DOHH2 (cell line): ENCODE measurements at regions not wholly inside any gene's neighbourhood (a gene's known extent, or its start where the extent isn't known, plus 50 kb on each side); places are given as distances from the start of the nearest gene placed in this dataset.

Experiments used
- H3F3A ChIP-seq: fragments of 200-600 bp; sonication (generic), shearing (Covaris generic); 2 replicates; pipeline ENCODE4 v1.6.0; 2016; ENCODE audit warnings: antibody characterized with exemption, mild to moderate bottlenecking; ENCODE audit not compliant: control insufficient read depth, insufficient read depth
- H3K27ac ChIP-seq: fragments of 200-600 bp; sonication (generic); 2 replicates; pipeline ENCODE4 v1.5.1; 2014; ENCODE audit warnings: low read depth, mild to moderate bottlenecking, low read length, moderate library complexity
- H3K27me3 ChIP-seq: fragments of 200-600 bp; sonication (generic); 2 replicates; pipeline ENCODE4 v1.6.1; 2014; ENCODE audit warnings: mild to moderate bottlenecking, low read length, mixed read lengths; ENCODE audit not compliant: control insufficient read depth
- H3K36me3 ChIP-seq: fragments of 200-600 bp; sonication (generic); 2 replicates; pipeline ENCODE4 v1.6.1; 2014; ENCODE audit warnings: mild to moderate bottlenecking, low read length, moderate library complexity, mixed read lengths; ENCODE audit not compliant: control insufficient read depth
- H3K4me1 ChIP-seq: fragments of 200-600 bp; sonication (generic); 2 replicates; pipeline ENCODE4 v1.6.1; 2014; ENCODE audit warnings: mild to moderate bottlenecking, low read length, mixed read lengths; ENCODE audit not compliant: control insufficient read depth
- H3K4me2 ChIP-seq: fragments of 200-600 bp; sonication (generic); 2 replicates; pipeline ENCODE4 v1.6.0; 2014; ENCODE audit warnings: mild to moderate bottlenecking, low read length, moderate library complexity
- H3K4me3 ChIP-seq: fragments of 200-600 bp; sonication (generic); 2 replicates; pipeline ENCODE4 v1.5.1; 2014; ENCODE audit warnings: mild to moderate bottlenecking, low read length, mixed read lengths
- H3K79me2 ChIP-seq: fragments of 200-600 bp; sonication (generic); 2 replicates; pipeline ENCODE4 v1.6.1; 2014; ENCODE audit warnings: mild to moderate bottlenecking, low read length, mixed read lengths; ENCODE audit not compliant: control insufficient read depth
- H3K9me2 ChIP-seq: fragments of 200-600 bp; sonication (generic); replicated peaks from 2 replicates; pipeline ENCODE4 v1.6.1; 2014; ENCODE audit warnings: mild to moderate bottlenecking, low read length, mixed read lengths; ENCODE audit not compliant: control insufficient read depth
- H3K9me3 ChIP-seq: fragments of 200-600 bp; sonication (generic); 2 replicates; pipeline ENCODE4 v1.6.1; 2014; ENCODE audit warnings: antibody characterized with exemption, low read length, mixed read lengths; ENCODE audit not compliant: control insufficient read depth, insufficient read depth
- H4K20me1 ChIP-seq: fragments of 200-600 bp; sonication (generic); 2 replicates; pipeline ENCODE4 v1.6.0; 2014; ENCODE audit warnings: low read depth, mild to moderate bottlenecking, antibody characterized with exemption, low read length, moderate library complexity; ENCODE audit not compliant: control insufficient read depth, insufficient read depth
- EZH2phosphoT487 ChIP-seq: fragments of 200-600 bp; sonication (generic); IDR thresholded peaks from 2 replicates; pipeline ENCODE4 v1.6.1; 2017; ENCODE audit warnings: borderline replicate concordance, mild to moderate bottlenecking, antibody characterized with exemption, low read length, moderate library complexity, mixed read lengths
- TF ChIP-seq, protein P1 (sequence below): fragments of 200-600 bp; sonication (generic); IDR thresholded peaks from one replicate; pipeline ENCODE4 v1.5.1; 2014; ENCODE audit warnings: antibody characterized with exemption, mild to moderate bottlenecking, low read depth, low read length; ENCODE audit not compliant: poor library complexity, severe bottlenecking

DNA sequence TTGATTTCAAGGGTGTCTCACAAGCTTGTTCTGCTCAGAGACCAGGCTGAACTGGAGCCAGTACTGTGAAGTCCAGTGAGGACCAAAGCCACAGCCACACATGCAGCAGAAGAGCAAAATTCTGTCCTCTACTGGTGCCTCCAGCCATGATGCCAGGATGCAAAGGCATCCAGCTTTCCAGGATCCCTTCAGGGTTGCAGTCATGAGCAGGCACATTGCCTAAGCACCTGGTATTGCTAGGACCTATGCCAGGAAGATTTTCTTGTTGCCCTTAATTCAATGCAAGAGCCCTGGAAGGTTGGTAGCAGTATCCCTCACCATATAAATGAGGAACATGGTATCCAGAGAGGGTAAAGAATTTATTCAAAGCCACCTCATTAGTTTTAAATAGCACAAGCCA is 78.9 kb upstream of the CYRIA start:
- no peaks in the 10 kb centered on the region for H3K36me3 ChIP-seq
- H3K27me3 ChIP-seq = no peaks in the 10 kb centered on the region

DNA sequence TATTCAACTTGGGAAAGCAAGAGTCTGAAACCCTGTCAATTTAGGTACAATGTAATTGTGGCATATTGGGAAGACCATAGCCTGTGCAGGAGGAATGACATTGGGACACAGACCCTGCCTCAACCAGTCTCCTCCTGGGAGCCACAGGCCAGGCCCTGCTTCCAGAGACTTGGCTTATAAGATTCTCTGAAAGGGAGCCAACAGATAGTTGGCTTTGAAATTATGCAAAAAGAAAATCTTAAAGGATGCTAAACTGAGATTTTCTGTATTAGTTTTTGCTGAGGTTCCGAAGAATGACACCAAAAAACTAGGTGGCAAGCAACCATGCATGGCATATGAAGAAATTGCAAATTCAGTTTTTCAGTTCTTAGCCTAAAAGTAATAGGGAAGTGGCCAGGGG is 76.4 kb upstream of the CYRIA start:
- H3K79me2 ChIP-seq = no peaks in the 10 kb centered on the region
- H3K4me3 ChIP-seq = no peak overlapping the region
- no peaks in the 10 kb centered on the region for H3K9me2 ChIP-seq
- H3K36me3 ChIP-seq = no peaks in the 10 kb centered on the region
- TF ChIP-seq, protein P1, sequence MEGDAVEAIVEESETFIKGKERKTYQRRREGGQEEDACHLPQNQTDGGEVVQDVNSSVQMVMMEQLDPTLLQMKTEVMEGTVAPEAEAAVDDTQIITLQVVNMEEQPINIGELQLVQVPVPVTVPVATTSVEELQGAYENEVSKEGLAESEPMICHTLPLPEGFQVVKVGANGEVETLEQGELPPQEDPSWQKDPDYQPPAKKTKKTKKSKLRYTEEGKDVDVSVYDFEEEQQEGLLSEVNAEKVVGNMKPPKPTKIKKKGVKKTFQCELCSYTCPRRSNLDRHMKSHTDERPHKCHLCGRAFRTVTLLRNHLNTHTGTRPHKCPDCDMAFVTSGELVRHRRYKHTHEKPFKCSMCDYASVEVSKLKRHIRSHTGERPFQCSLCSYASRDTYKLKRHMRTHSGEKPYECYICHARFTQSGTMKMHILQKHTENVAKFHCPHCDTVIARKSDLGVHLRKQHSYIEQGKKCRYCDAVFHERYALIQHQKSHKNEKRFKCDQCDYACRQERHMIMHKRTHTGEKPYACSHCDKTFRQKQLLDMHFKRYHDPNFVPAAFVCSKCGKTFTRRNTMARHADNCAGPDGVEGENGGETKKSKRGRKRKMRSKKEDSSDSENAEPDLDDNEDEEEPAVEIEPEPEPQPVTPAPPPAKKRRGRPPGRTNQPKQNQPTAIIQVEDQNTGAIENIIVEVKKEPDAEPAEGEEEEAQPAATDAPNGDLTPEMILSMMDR = no peak
- TF ChIP-seq EZH2phosphoT487 = no peak
- H3K4me1 ChIP-seq = peaks cover 8% of the 10 kb centered on the region
- no peaks in the 10 kb centered on the region for H3F3A ChIP-seq
- H3K27me3 ChIP-seq = no peaks in the 10 kb centered on the region
- peak overlapping the region; percentile 13; the same call in 1 of the 2 replicates for H3K4me2 ChIP-seq
- H3K9me3 ChIP-seq = no peaks in the 10 kb centered on the region
- H4K20me1 ChIP-seq = no peaks in the 10 kb centered on the region
- no peak overlapping the region for H3K27ac ChIP-seq

More for the DNA sequence above, 78.9 kb upstream of the CYRIA start:
- Histone ChIP-seq H3K9me3 (no peaks in the 10 kb centered on the region), H3F3A (no peaks in the 10 kb centered on the region), H4K20me1 (no peaks in the 10 kb centered on the region), H3K4me2 (no peak overlapping the region), H3K9me2 (no peaks in the 10 kb centered on the region), H3K79me2 (no peaks in the 10 kb centered on the region), H3K4me3 (no peak overlapping the region), H3K4me1 (peaks cover 8% of the 10 kb centered on the region), H3K27ac (no peak overlapping the region)
- TF ChIP-seq, protein P1 = no peak
- TF ChIP-seq EZH2phosphoT487 = no peak

DNA sequence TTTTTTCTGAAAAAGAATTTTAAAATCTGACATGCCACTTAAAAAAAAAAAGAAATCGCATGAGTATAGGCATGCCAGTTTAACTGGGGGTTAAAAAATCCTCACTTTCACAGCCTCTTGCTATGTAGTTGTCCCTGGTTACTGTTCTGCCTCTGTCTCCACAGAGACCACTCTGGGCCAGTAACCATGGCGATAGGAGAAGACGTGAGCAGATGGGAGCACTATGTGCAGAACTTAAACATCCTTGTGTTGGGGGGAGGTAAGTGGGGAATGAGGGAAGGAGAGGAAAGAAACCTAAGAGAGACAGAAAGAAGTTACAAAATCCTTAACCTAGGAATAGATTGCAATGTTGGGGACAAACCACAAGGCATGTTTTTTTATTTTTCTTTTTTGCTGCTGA is 75.9 kb upstream of the CYRIA start:
- no peaks in the 10 kb centered on the region for H3K79me2 ChIP-seq
- H3K36me3 ChIP-seq = no peaks in the 10 kb centered on the region
- no peaks in the 10 kb centered on the region for H3F3A ChIP-seq
- no peaks in the 10 kb centered on the region for H3K27me3 ChIP-seq
- peaks cover 8% of the 10 kb centered on the region for H3K4me1 ChIP-seq
- H3K4me3 ChIP-seq = no peak overlapping the region
- TF ChIP-seq EZH2phosphoT487 = no peak
- H3K4me2 ChIP-seq = no peak overlapping the region
- no peak overlapping the region for H3K27ac ChIP-seq
- no peaks in the 10 kb centered on the region for H4K20me1 ChIP-seq
- no peaks in the 10 kb centered on the region for H3K9me2 ChIP-seq
- no peaks in the 10 kb centered on the region for H3K9me3 ChIP-seq

DNA sequence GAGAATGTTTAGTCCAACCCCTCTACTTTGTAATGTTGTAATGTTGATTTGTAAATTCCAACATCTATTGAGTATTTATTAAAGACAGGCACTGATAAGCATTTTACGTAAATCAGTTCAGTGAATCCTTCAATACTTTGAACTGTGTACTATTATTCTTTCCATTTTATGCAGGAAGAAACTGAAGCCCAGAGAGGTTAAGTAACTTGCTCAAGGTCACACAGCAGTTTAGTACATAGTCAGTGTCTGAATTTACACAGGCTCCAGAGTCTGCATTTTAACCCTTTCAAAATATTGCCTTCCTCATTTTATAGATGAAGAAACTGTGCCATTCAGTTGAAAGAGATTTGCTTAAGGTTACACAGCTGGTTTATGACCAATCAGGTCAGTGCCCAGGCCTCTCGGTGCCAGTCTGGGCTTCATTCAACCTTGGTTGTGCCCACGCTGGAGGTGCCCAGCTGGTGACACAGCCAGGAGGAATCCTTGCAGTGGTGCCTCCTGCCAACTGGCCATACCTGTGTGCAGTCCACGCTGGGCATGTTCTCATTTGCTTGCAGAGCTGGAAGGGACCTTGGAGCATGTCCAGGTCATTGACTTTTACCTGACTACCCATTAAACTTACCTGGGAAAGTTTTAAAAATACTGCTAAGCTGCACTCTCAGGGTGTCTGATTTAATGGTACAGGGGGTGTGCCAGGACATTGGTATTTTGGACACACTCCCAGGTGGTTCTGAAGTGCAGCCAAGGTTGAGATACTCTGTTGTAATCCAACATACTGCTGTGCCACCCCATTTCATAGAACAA is 74.3 kb upstream of the CYRIA start:
- H3F3A ChIP-seq = no peaks in the 10 kb centered on the region
- H3K36me3 ChIP-seq = no peaks in the 10 kb centered on the region
- H3K79me2 ChIP-seq = no peaks in the 10 kb centered on the region

More for the DNA sequence above, 74.3 kb upstream of the CYRIA start:
- Histone ChIP-seq H3K9me2 (no peaks in the 10 kb centered on the region), H3K9me3 (no peaks in the 10 kb centered on the region), H3K27ac (no peak overlapping the region), H3K4me1 (peaks cover 8% of the 10 kb centered on the region), H3K27me3 (no peaks in the 10 kb centered on the region), H3K4me3 (no peak overlapping the region), H3K4me2 (no peak overlapping the region), H4K20me1 (no peaks in the 10 kb centered on the region)
- no peak for TF ChIP-seq EZH2phosphoT487
- TF ChIP-seq, protein P1 = no peak
